ENCODE measurements at regions not wholly inside any gene's neighbourhood (a gene's known extent, or its start where the extent isn't known, plus 50 kb on each side); places are given as distances from the start of the nearest gene placed in this dataset.

DNA sequence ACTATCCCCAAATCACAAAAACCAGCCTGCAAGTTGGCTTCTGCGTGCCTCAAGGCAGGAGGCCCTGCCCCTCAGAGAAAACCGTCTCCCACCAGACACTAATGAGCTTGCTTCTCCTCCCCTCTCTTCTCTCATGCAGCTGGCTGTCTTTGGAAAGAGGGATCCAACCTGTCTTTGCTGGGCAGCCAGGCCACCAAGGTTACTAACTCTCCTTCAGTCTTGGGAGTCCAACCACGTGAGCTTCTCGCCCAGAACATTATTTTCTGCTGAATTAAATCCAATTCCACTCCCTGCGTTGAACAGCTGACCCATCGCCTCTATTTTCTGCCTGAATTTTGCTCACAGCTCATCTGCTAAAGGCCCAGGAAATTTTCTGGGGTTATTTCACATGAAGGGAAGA, 291.3 kb upstream of the NCKAP5 start:
- Histone ChIP-seq H3K36me3 (ENCODE audit: control insufficient read depth, insufficient read depth, low read length) (no peaks in the 10 kb centered on the region), H3K4me3 (replicated peaks in 1 of 4; ENCODE audit: control extremely low read depth in 1 of 4, insufficient read depth in 1 of 4, low read depth in 3 of 4, low read length in 4 of 4) (no peak overlapping the region), H3K9ac (ENCODE audit: insufficient read depth, low read length) (no peak overlapping the region), H3K4me2 (ENCODE audit: extremely low read depth, insufficient read depth, low read length) (no peak overlapping the region), H3K4me1 (ENCODE audit: control insufficient read depth, extremely low read depth, insufficient read depth, low read length) (no peaks in the 10 kb centered on the region), H2AFZ (ENCODE audit: low read length) (no peak overlapping the region), H4K20me1 (ENCODE audit: control insufficient read depth, extremely low read depth, insufficient read depth, low read length) (no peaks in the 10 kb centered on the region), H3K9me3 (ENCODE audit: control insufficient read depth, insufficient read depth, low read depth, low read length) (no peaks in the 10 kb centered on the region), H3K27ac (ENCODE audit: insufficient read depth, low read length) (no peak overlapping the region), H3K79me2 (ENCODE audit: control insufficient read depth, insufficient read depth, low read length) (no peaks in the 10 kb centered on the region), H3K27me3 (ENCODE audit: control insufficient read depth, insufficient read depth, low read length) (peaks cover 4% of the 10 kb centered on the region)
- DNase-seq (ENCODE audit: low read depth in 2 of 2): no peak
- no peak for TF ChIP-seq EZH2 (IDR thresholded peaks at IDR 0.05; ENCODE audit: low read length, missing control alignments)
- TF ChIP-seq, protein P1, sequence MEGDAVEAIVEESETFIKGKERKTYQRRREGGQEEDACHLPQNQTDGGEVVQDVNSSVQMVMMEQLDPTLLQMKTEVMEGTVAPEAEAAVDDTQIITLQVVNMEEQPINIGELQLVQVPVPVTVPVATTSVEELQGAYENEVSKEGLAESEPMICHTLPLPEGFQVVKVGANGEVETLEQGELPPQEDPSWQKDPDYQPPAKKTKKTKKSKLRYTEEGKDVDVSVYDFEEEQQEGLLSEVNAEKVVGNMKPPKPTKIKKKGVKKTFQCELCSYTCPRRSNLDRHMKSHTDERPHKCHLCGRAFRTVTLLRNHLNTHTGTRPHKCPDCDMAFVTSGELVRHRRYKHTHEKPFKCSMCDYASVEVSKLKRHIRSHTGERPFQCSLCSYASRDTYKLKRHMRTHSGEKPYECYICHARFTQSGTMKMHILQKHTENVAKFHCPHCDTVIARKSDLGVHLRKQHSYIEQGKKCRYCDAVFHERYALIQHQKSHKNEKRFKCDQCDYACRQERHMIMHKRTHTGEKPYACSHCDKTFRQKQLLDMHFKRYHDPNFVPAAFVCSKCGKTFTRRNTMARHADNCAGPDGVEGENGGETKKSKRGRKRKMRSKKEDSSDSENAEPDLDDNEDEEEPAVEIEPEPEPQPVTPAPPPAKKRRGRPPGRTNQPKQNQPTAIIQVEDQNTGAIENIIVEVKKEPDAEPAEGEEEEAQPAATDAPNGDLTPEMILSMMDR (conservative IDR thresholded peaks at IDR 0.05 in 1 of 2, IDR thresholded peaks at IDR 0.05 in 1 of 2; ENCODE audit: low read depth in 1 of 2, low read length in 2 of 2): no peak

DNA sequence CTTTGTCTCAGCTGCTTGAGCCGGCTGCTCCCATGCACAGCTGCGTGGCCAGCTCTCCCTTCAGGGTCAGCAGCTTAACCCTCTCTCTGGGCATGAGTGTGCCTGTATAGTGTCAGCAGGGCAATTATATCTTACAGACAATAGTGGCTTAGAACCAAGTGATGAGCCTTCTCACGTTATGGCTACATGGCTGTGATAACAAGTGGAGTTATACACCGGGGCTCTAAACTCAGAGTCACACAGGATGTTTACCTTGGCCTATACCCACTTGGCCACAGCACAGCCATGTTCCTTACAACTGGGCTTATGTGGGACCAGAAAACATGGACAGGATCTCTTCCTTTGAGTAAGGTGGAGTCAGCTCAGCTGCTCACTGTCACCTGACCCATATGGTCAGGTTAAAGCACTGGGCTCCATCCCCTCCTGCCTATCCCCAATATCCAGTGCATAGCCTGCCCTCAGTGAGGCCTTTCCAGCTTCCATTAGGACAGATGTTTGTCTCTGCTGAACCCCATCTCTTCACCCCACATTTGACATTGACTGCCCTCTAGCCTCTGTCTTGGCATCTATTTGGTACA, 294.2 kb upstream of the NCKAP5 start:
- H2AFZ ChIP-seq (ENCODE audit: low read length): no peak overlapping the region
- no peak for TF ChIP-seq EZH2 (IDR thresholded peaks at IDR 0.05; ENCODE audit: low read length, missing control alignments)
- TF ChIP-seq, protein P1 (conservative IDR thresholded peaks at IDR 0.05 in 1 of 2, IDR thresholded peaks at IDR 0.05 in 1 of 2; ENCODE audit: low read depth in 1 of 2, low read length in 2 of 2): no peak

DNA sequence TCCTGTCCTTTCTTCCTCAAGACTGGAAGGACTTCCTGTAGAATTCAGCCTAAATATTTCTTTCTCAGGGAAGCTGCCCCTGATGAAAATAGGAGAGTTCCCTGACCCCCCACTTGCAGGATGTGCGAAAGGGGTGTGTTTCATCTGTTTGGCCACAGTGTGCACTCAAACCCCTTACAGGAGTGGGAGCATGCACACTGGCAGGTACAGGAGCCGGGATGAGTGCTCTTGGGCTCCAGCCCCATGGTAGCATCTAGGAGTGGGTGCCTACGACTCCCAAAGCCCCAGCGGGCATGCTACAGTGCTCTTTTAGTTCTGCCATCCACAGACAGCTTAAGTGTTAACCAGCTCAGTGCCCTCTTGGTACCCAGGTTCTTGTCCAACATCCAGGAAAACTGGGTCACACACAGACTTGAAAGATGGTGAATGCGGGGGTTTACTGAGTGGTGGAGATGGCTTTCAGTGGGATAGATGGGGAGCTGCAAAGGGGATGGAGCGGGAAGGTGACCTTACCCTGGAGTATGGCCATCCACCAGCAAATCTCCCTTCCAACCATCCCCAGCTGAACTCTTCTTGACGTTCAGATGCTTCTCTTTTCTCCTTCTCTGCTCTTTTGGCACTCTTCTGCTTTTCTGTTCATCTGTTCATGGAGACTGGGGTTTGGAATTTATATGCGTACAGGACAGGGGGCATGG, 295.0 kb upstream of the NCKAP5 start:
- Histone ChIP-seq H3K27ac (ENCODE audit: insufficient read depth, low read length) (no peak overlapping the region), H3K9me3 (ENCODE audit: control insufficient read depth, insufficient read depth, low read depth, low read length) (no peaks in the 10 kb centered on the region), H3K4me1 (ENCODE audit: control insufficient read depth, extremely low read depth, insufficient read depth, low read length) (no peaks in the 10 kb centered on the region), H3K79me2 (ENCODE audit: control insufficient read depth, insufficient read depth, low read length) (no peaks in the 10 kb centered on the region), H4K20me1 (ENCODE audit: control insufficient read depth, extremely low read depth, insufficient read depth, low read length) (no peaks in the 10 kb centered on the region), H3K36me3 (ENCODE audit: control insufficient read depth, insufficient read depth, low read length) (no peaks in the 10 kb centered on the region), H2AFZ (ENCODE audit: low read length) (no peak overlapping the region), H3K4me2 (ENCODE audit: extremely low read depth, insufficient read depth, low read length) (no peak overlapping the region), H3K4me3 (replicated peaks in 1 of 4; ENCODE audit: control extremely low read depth in 1 of 4, insufficient read depth in 1 of 4, low read depth in 3 of 4, low read length in 4 of 4) (no peak overlapping the region), H3K27me3 (ENCODE audit: control insufficient read depth, insufficient read depth, low read length) (peaks cover 4% of the 10 kb centered on the region), H3K9ac (ENCODE audit: insufficient read depth, low read length) (no peak overlapping the region)
- TF ChIP-seq, protein P1 (conservative IDR thresholded peaks at IDR 0.05 in 1 of 2, IDR thresholded peaks at IDR 0.05 in 1 of 2; ENCODE audit: low read depth in 1 of 2, low read length in 2 of 2): no peak
- TF ChIP-seq EZH2 (IDR thresholded peaks at IDR 0.05; ENCODE audit: low read length, missing control alignments): no peak
- no peak for DNase-seq (ENCODE audit: low read depth in 2 of 2)

More for the DNA sequence above, 294.2 kb upstream of the NCKAP5 start:
- no peak for DNase-seq (ENCODE audit: low read depth in 2 of 2)
- Histone ChIP-seq H3K36me3 (ENCODE audit: control insufficient read depth, insufficient read depth, low read length) (no peaks in the 10 kb centered on the region), H3K27me3 (ENCODE audit: control insufficient read depth, insufficient read depth, low read length) (peaks cover 4% of the 10 kb centered on the region), H3K9me3 (ENCODE audit: control insufficient read depth, insufficient read depth, low read depth, low read length) (no peaks in the 10 kb centered on the region), H3K9ac (ENCODE audit: insufficient read depth, low read length) (no peak overlapping the region), H4K20me1 (ENCODE audit: control insufficient read depth, extremely low read depth, insufficient read depth, low read length) (no peaks in the 10 kb centered on the region), H3K79me2 (ENCODE audit: control insufficient read depth, insufficient read depth, low read length) (no peaks in the 10 kb centered on the region), H3K4me1 (ENCODE audit: control insufficient read depth, extremely low read depth, insufficient read depth, low read length) (no peaks in the 10 kb centered on the region), H3K4me3 (replicated peaks in 1 of 4; ENCODE audit: control extremely low read depth in 1 of 4, insufficient read depth in 1 of 4, low read depth in 3 of 4, low read length in 4 of 4) (no peak overlapping the region), H3K27ac (ENCODE audit: insufficient read depth, low read length) (no peak overlapping the region), H3K4me2 (ENCODE audit: extremely low read depth, insufficient read depth, low read length) (no peak overlapping the region)
